Heart right ventricle (tissue), 16 donors: ENCODE measurements at regions not wholly inside any gene's neighbourhood (a gene's known extent, or its start where the extent isn't known, plus 50 kb on each side); places are given as distances from the start of the nearest gene placed in this dataset.
A peak's percentile ranks its signal among the peaks of the same experiment; 100 is the strongest.

Source experiments
- ATAC-seq, 8 donors: fragments of 200-7000 bp; cut with Tn5 transposase; one replicate each; pipeline ENCODE4 v1.9.1; 2020; ENCODE audit warnings: mild to moderate bottlenecking in 8 of 8, moderate library complexity in 8 of 8, moderate number of reproducible peaks in 1 of 8
- DNase-seq, 2 donors: peaks; one replicate each; pipeline ENCODE4 v3.0.0-alpha.2; 2020
- H3K27ac ChIP-seq, 10 donors: fragments of 200-600 bp; sonication (generic) in 2 of 10; one replicate each; pipeline versions ENCODE4 v1.5.0 to v1.8.0; 2020 to 2022; ENCODE audit warnings: mild to moderate bottlenecking in 3 of 10
- H3K27me3 ChIP-seq, 7 donors: fragments of 200-600 bp; one replicate each; pipeline ENCODE4 v1.8.0; 2021 to 2022; ENCODE audit warnings: mild to moderate bottlenecking in 2 of 7
- H3K36me3 ChIP-seq, 9 donors: fragments of 200-600 bp; sonication (generic) in 1 of 9; one replicate each; pipeline versions ENCODE4 v1.5.0 to v1.8.0; 2020 to 2022; ENCODE audit warnings: mild to moderate bottlenecking in 2 of 9
- H3K4me1 ChIP-seq, 9 donors: fragments of 200-600 bp; sonication (generic) in 1 of 9; one replicate each; pipeline versions ENCODE4 v1.5.0 to v1.8.0; 2020 to 2022; ENCODE audit warnings: mild to moderate bottlenecking in 4 of 9
- H3K4me3 ChIP-seq, 10 donors: fragments of 200-600 bp; sonication (generic) in 2 of 10; one replicate each; pipeline versions ENCODE4 v1.5.0 to v1.8.0; 2020 to 2022; ENCODE audit warnings: mild to moderate bottlenecking in 7 of 10, moderate library complexity in 2 of 10
- H3K9me3 ChIP-seq, 11 donors: fragments of 200-600 bp in 10 of 11; sonication (generic) in 2 of 11; one replicate each; pipeline versions ENCODE4 v1.5.0 to v1.8.0; 2013 to 2022; ENCODE audit warnings: mild to moderate bottlenecking in 2 of 11, control low read depth in 1 of 11, moderate library complexity in 1 of 11
- CTCF ChIP-seq, 9 donors: fragments of 200-600 bp; sonication (generic) in 2 of 9; IDR thresholded peaks; one replicate each; pipeline versions ENCODE4 v1.5.0 to v1.8.0; 2021 to 2022; ENCODE audit warnings: antibody characterized with exemption in 9 of 9, mild to moderate bottlenecking in 5 of 9, moderate library complexity in 1 of 9
- WGBS, 2 donors: extraction: QIAGEN DNeasy Blood & Tissue Kit; methylation state at CpG; one replicate each; pipeline ENCODE4 v1.1.7; 2013; ENCODE audit warnings: inconsistent platforms in 1 of 2; 5-methylcytosine and 5-hydroxymethylcytosine counted together
- intact Hi-C, 10 donors: fragments of 100-400 bp; cut with DNase I; formaldehyde crosslinking; loops; one replicate each; pipeline versions ENCODE4 v1.11.1 to v1.14.2; 2022
- donor health status: Arrhythmogenic right ventricular cardiomyopathy.
- donor health status: ischemic (EF 13 %, LVEDD 7.1; RV severe dilation, severe dysfunction).
- donor health status: healthy with polysubstance abuse.
- donor health status: DM: no; HTN: yes; CAD: no.
- donor health status: DM: no; HTN: no; CAD: no.
- donor health status: ischemic (EF 25% LVEDD 6.9; RV normal size, moderate dysfunction).
- donor health status: ischemic (EF 25% LVEDD 5.7; RV mildly dilated, moderate dysfunction).
- donor health status: healthy.
- donor health status: DM: yes; HTN: yes; CAD: no.
- donor health status: Ischemic cardiomyopathy.
- donor health status: ischemic (EF 35%, LVEDD 5.7; RV mildly dilated, moderate dysfunction).
- donor health status: nonischemic (EF 11% LVEDD 7.7; RV severe dilation, severe dysfunction).
- donor health status: DM: yes; HTN: yes; CAD: no.
- donor health status: PGD.
- donor health status: ischemic (EF 29% LVEDD 5.4; RV normal size, mild dysfunction).
- donor health status: nonischemic (EF 23%, LVEDD 6.1; RV moderate dilation, normal function).

- Histone ChIP-seq H3K27ac (no peak overlapping the region), H3K4me1 (no peaks in the 10 kb centered on the region), H3K27me3 (peaks cover 0 to 3% (median 0%) of the 10 kb centered on the region in 7 donors), H3K36me3 (no peaks in the 10 kb centered on the region), H3K4me3 (no peak overlapping the region), H3K9me3 (peaks cover 0 to 32% (median 10%) of the 10 kb centered on the region in 11 donors)
- DNase-seq (no peak), ATAC-seq (no peak)
- intact Hi-C loops = no loop called here
- no peak for TF ChIP-seq CTCF (IDR thresholded peaks at IDR 0.05)
Observed at GRCh38 chr14:51501746-51502145, 150.0 kb upstream of the FRMD6 start.

GRCh38 chr14:51504669-51505068, 147.0 kb upstream of the FRMD6 start:
- ATAC-seq (no peak), DNase-seq (no peak)
- no peaks in the 10 kb centered on the region for H3K36me3 ChIP-seq
- TF ChIP-seq CTCF (IDR thresholded peaks at IDR 0.05) = no peak
- 93 to 97% methylated on average over 1 of the region's 1 CpG for WGBS, 2 donors
- peaks cover 0 to 3% (median 0%) of the 10 kb centered on the region in 7 donors for H3K27me3 ChIP-seq
- H3K27ac ChIP-seq = no peak overlapping the region
- peaks cover 0 to 21% (median 14%) of the 10 kb centered on the region in 9 donors for H3K4me1 ChIP-seq
- H3K4me3 ChIP-seq = no peak overlapping the region
- H3K9me3 ChIP-seq = peaks cover 0 to 15% (median 8%) of the 10 kb centered on the region in 11 donors
- intact Hi-C loops = no loop called here

GRCh38 chr14:51507511-51507905, 144.2 kb upstream of the FRMD6 start:
- TF ChIP-seq CTCF (IDR thresholded peaks at IDR 0.05) = no peak
- peaks cover 0 to 3% (median 0%) of the 10 kb centered on the region in 7 donors for H3K27me3 ChIP-seq
- peaks cover 0 to 21% (median 14%) of the 10 kb centered on the region in 9 donors for H3K4me1 ChIP-seq
- no peaks in the 10 kb centered on the region for H3K36me3 ChIP-seq
- no peak overlapping the region for H3K4me3 ChIP-seq
- peaks cover 0 to 4% (median 1%) of the 10 kb centered on the region in 11 donors for H3K9me3 ChIP-seq
- WGBS, 2 donors = 7 to 39% methylated on average over 2 of the region's 2 CpGs
- DNase-seq (no peak), ATAC-seq (peak in 7 of 8 donors; percentile 39 to 69 (median 52))
- intact Hi-C loops = no loop called here
- peak overlapping the region in 7 of 10 donors; percentile 20 to 63 (median 52) for H3K27ac ChIP-seq

GRCh38 chr14:51507906-51508511, 143.7 kb upstream of the FRMD6 start:
- H3K27me3 ChIP-seq = peaks cover 0 to 3% (median 0%) of the 10 kb centered on the region in 7 donors
- DNase-seq (peak; percentile 60 to 68), ATAC-seq (peak; percentile 72 to 93 (median 83))
- no peak overlapping the region for H3K4me3 ChIP-seq
- peaks cover 0 to 21% (median 14%) of the 10 kb centered on the region in 9 donors for H3K4me1 ChIP-seq
- 35 to 44% methylated on average over 13 of the region's 13 CpGs for WGBS, 2 donors
- no peaks in the 10 kb centered on the region for H3K36me3 ChIP-seq
- H3K9me3 ChIP-seq = no peaks in the 10 kb centered on the region
- intact Hi-C loops = no loop called here
- no peak for TF ChIP-seq CTCF (IDR thresholded peaks at IDR 0.05)
- peak overlapping the region in 8 of 10 donors; percentile 7 to 63 (median 50) for H3K27ac ChIP-seq
